NCI-H1930 (cell line): ENCODE measurements at regions not wholly inside any gene's neighbourhood (a gene's known extent, or its start where the extent isn't known, plus 50 kb on each side); places are given as distances from the start of the nearest gene placed in this dataset.

ENCODE experiments used
- DNase-seq, 2 experiments: peaks; one replicate each; lab custom pipeline; 2025; lab: John Stamatoyannopoulos, UW

DNA sequence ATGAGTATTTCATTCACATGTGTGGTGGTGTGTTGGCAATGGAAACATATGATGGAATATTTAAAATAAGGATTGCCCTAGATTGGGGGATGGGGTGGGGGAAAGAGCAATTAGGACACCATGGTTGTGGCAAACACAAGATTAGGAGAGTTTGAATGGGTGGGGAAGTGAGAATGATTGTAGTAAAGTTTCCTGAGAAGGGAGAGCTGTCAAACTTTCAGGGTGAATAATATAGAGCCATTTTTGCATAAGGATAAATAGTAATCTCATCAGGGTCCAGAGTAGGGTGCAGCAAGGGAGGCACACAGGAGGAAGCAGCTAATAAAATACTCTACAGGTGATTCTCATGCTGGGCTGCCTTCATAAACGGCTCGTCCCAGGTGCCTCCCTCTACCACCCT is 294.9 kb upstream of the MARCKS start:
- no peak for DNase-seq

- DNase-seq, result no peak
These were observed 292.6 kb upstream of the MARCKS start for GRCh38 chr6:113564371-113565171.

GRCh38 chr6:113565306-113565705 is 291.8 kb upstream of the MARCKS start:
- DNase-seq, result no peak

GRCh38 chr6:113570161-113570560 is 287.0 kb upstream of the MARCKS start:
- DNase-seq, result no peak

GRCh38 chr6:113570641-113571040 is 286.5 kb upstream of the MARCKS start:
- DNase-seq, result no peak

DNA sequence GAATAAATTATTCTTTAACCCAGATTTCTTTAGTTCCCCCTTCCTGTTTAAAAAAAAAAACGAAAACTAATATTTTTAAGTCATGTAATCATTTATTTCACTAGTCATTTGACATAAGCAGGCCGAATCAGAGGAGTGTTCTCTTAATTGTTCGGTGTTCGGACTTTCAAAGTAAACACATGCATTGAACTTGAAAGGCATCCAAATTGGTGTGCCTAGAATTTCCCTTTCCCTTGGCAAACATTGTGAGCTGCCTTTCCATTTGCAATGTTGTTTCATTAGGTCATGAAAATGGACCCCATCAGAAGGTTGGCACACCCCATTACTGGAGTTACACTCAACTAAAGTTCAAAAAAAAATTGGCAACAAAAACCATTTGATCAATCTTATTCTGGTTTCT is 283.0 kb upstream of the MARCKS start:
- DNase-seq, result no peak

GRCh38 chr6:113576310-113576709 is 280.8 kb upstream of the MARCKS start:
- DNase-seq, result no peak

- DNase-seq, result no peak
These were observed 278.5 kb upstream of the MARCKS start for GRCh38 chr6:113578691-113579090.

DNA sequence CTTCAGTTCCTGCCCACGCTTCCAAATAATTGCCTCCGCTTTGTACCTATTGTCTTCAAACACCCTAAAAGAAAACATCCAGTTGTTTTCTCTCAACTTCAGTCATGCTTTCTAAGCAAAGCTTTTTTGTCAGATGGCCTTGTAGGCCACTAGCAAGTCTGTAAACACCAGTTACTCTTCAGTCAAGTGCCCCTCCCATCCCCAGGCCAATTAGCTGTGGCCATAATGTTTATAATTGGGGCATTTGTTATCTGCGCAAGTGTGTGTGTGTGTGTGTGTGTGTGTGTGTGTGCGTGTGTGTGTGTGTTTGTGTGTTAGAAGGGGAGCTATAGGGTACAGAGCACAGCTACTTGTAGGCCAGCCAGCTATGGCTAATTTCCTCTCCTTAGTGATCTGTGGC is 272.4 kb upstream of the MARCKS start:
- no peak for DNase-seq

DNA sequence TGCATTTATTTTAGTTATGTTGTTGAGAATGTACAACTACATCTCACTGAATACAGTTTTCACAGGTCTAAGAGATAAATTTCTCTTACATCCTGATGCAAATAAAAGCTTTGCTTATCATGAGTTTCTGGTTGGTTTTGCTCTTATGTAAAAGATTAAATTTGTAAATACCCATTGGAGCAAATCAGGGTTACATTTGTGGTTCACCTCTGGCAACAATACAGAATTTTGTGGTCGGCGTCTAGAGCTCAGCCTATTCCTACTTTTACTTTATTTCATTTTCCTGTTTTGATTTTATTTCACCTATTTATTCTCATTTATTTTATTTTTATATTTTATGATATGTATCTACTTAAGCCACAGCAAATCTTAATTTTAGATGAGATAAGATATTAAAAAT is 271.9 kb upstream of the MARCKS start:
- no peak for DNase-seq

- no peak for DNase-seq
These were observed 270.6 kb upstream of the MARCKS start for GRCh38 chr6:113586413-113587077.

DNA sequence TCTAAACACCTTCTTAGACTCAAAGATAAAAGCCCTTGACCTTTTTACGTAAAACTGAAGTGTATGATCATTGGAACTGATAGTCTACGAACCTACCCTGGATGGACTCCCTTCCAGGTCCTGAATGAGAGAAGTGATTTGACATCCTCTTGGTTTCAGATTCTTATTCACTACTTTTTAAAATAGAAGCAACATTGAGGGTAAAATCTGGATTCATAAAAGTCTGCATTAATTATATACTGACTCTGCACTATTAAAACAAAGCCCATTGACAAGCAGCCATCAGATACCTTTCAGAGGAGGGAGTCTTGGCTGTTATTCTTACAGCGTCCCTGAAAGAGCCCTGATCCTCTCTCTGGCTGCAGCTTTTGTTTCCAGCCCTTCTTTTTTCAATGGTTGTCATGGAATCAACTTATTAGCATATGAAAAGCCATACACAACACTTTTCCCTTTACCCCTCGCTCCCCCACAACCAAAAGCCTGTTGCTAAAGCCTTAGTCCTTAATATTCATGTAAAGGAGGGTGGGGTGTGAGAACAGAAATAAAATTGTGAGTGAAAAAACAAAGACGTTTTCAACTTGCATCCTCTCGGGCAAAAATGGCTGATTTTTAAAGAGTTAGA is 270.0 kb upstream of the MARCKS start:
- DNase-seq, result no peak

DNA sequence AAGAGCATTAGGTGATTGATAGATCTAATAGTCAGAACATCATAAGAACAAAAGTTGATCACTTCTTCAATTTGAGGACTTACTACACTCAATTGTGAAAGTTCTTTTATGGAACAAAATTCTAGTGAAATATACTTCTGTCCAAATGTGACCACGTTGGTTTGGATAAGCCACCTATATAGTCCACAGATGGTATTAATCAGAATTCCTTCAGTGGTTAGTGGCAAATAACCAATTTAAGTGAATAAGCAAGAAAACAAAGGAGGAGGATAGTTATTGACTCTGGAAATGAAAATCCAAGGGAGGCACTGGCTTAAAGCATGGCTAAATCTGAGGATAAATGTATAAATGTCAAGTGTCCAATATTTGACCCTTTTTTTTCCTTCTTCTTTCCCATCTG is 268.5 kb upstream of the MARCKS start:
- no peak for DNase-seq

- no peak for DNase-seq
These were observed 265.0 kb upstream of the MARCKS start for GRCh38 chr6:113591896-113592827.

GRCh38 chr6:113594726-113595125 is 262.4 kb upstream of the MARCKS start:
- DNase-seq, result no peak

DNA sequence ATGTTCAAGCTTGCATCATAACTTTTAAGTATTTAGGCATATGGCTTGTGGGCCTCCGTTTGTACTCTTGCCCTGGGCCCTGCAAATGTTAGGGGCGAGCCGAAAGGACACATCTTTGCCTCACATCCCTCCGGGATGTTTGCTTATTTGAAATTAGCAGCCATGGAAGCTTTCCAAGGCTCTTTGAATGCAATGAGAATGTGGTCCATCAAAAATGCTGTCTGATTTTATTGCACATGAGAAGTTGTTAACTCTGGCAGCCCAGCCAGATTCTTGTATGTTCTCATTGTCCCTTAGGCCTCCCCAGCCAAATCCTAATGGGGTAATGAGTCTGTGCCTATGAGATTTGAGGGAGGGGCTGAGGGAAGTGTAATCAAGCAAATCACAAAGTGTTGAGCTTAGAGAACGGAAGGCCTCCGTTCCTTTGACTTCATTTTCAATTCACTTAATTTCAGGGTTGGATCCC is 261.2 kb upstream of the MARCKS start:
- no peak for DNase-seq

DNA sequence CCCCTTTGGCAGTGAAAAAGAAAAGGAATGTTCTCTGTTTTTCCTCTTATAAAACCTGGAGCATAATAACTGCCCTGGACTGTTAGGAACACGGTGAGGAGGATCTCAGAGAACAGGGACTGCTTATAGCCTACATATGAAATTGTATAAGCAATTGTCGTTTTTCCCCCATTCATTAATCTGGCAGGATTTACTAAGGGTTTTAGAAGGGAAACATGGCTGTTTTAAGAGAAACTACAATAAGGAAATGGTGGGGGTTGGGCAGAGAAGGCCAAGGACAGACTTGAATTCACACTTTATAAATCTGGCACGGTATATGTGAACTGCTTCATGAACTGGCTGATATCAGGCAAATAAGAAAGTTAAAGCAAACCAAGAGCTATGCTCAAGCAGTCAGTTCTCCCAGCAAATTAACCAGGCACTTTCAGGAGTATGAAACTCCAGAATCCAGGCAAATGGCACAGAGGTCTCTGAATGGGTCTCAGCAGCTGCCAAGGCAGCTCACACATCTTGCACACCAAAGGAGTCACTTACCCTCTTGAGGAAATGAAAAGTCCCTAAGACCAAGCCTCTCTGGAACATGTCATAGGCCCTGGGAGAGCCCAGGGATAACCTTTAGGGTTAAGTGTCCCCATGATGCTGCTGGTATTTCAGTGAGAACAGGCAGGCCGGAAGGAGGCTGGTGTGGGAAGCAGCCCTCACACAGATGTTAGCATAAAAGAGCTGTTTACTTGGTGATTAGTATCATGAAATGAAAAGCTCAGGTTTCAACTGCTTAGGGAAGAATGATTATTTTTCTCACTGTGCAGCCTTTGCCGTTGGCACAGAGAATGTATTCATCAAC is 260.5 kb upstream of the MARCKS start:
- DNase-seq, result peak; percentile 38 to 55

DNA sequence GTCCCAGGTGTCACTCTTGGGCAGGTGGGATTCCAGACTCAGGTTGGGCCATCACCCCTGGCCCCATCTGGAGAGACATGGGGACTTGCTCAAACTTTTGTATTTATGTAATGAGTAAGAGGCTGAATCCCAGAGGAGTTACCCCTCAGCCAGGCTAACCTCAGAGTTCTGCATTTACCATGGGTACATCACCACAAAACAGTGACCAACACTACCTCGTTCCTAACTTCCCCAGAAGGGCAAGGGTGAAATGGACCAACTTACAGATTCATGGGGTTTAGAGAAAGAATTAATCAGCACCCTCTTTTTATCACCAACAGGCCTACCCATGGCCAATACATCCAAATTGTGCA is 259.9 kb upstream of the MARCKS start:
- DNase-seq, result no peak

- DNase-seq, result no peak
These were observed 258.4 kb upstream of the MARCKS start for GRCh38 chr6:113598786-113599185.

DNA sequence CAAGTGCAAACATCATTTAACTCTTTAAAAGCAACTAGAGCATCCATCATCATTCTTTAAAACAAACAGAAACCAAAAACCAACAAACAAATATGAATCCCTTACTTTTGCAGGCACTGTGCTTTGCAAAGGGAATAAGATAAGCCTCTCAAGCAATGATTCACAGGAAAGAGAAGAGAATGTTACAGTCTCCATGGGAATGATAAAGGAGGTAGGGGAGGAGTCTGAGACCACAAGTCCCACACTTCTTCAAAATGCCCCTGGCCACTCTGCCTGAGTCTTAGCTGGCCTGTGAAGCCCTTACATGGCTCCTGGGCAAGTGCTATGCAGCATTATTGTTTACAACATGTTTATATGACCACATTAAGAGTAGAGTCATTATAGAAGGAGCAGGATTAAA is 257.7 kb upstream of the MARCKS start:
- no peak for DNase-seq
